CD4-positive, alpha-beta T cell treated with Interleukin-2 at 100 ng/mL for 4 hours (primary cell): ENCODE measurements at regions not wholly inside any gene's neighbourhood (a gene's known extent, or its start where the extent isn't known, plus 50 kb on each side); places are given as distances from the start of the nearest gene placed in this dataset.
"Not testable (repeated sequence)": the region's sequence is repeated elsewhere in the genome, so short reads cannot be mapped to it uniquely, and the experiment has no call there.

Source experiments
- DNase-seq: peaks from one replicate; pipeline ENCODE4 v3.0.0-alpha.2; 2020; ENCODE audit warnings: low spot score

- no peak for DNase-seq
These were observed 91.0 kb upstream of the GNAQ start for GRCh38 chr9:78122631-78123030.

DNA sequence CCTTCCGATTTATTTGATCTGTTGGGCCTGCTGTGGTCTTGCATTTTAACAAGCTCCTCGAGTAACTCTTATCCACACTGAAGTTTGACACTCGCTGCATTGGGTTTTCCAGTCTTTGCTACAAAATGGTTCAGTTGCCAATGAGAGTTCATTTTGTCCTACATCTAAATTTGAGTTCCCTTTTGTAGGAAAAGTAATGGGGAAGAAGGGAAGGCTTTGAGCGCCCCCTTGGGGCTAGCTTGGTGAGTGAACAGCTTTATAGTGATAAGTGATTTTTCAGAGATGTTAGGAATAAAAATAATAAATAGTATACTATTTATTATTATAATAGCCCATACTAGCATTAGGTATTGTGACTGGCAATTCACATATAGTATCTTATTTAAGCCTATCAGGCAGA is 89.9 kb upstream of the GNAQ start:
- peak; percentile 63 for DNase-seq

GRCh38 chr9:78118742-78119473 is 87.3 kb upstream of the GNAQ start:
- peak; percentile 39 for DNase-seq

DNA sequence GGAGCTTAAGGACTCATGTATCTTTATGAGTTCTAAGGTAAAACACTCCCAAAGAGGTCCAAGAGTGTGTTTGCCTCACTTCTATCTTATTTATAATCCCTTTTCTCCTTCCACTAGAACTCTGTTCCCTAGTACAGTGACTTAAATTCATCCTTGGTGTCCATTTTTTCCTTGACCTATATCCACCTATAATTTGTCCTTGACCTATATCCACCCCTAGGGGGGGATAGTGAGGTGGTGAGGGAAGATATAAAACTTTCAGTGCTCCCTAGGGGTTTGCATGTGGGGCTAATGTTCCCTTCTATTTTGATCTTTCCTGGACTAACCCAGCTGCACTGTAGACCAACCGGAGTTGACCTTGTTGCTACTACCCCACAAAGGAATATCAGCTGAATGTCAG is 83.5 kb upstream of the GNAQ start:
- peak; percentile 42 for DNase-seq

DNA sequence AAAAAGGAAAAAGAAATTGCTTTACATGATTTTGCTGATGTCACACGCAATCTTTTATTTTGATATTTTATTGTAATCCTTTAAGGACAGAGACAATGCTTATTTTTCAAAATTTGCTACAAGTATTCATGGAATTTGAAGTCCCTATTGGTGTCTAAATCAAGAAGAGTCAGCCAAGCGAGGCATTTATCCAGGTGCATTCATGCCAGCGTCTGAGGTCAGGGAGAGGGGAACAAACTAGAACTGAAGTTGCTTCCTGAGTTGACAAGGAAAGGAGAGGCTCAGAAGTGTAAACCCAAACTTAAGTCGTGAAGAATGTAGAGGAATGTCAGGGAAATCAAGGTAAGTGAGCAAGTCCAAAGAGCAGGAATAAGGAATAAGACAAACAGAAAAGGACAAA is 83.0 kb upstream of the GNAQ start:
- DNase-seq = no peak

DNA sequence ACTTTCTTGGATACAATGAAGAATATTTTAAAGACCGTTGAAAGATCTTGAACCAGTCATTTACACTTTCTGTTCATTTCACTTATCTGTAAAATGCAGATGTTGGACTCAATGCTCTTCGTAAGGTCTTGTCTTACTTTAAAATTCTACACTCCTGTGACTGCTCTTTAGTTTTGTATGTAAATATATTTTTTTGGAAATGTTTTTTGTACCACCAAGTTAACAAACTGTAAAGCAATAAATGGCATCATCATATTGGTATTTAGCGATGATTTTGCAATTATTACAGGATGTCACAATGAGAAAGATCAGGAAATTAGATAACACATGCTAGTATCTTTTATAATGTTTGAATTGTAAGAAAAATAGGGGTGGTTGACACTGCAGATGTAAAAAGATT is 80.8 kb upstream of the GNAQ start:
- DNase-seq = no peak

- DNase-seq = no peak
These were observed 80.4 kb upstream of the GNAQ start for GRCh38 chr9:78112004-78112403.

- no peak for DNase-seq
These were observed 77.5 kb upstream of the GNAQ start for GRCh38 chr9:78109075-78109474.

- peak; percentile 9 for DNase-seq
These were observed 75.0 kb upstream of the GNAQ start for GRCh38 chr9:78106586-78106985.

DNA sequence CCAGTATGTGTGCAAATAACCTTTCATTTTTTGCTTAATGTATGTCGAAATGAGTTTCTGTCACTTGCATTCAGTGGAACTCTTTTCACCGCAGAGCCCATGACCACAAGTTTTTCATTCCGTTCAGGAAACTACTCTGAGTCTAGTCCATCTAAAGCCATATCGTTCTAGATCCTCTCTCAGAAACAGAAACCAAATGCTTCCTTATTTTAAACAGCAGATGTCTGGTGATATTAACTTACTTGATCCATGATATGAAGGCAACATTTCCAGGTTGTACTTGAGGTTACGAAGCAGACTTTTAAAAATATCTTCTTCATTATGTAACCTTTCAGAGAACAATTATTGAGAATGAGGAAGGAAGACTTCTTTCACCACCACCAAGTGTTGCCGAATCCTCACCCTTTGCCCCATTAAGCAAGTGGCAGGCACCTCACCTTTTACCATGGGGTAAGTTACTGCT is 72.4 kb upstream of the GNAQ start:
- peak; percentile 19 for DNase-seq

DNA sequence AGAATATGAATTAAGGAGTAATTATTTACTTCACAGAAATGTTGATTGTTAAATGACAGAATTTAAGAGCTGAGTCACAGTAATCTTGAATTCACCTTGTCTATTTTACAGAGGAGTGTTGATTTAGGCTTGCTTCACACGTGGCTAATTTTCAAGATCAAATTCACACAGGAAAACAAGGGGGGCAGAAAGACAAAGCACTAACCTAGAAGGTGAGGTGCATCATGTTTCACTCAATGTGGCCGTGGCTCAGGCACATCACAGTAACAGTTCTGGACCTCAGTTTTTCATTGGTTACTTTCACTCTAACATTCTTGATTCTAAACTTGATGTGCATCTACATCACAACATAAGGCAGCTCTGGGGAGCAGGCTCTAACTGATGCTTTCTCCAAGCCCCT is 69.6 kb upstream of the GNAQ start:
- DNase-seq = no peak

DNA sequence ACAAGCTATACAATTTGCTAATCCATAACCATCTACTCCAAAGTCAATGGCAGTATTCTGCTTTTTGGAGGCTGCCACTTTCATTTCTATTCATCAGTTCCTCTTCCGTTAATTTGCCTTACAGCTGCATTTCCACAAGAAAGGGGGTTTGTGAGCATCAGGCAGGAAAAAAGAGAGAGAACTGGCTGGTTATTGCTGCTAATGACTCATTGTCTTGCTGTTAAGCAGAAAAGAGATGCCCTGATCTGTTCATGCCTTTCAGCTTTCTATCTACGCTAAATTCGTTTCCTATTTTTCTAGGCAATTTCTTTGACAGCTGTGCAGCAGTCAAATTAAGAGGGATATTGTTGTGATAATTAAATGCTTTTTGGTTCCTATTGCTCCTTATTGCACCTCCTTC is 65.9 kb upstream of the GNAQ start:
- DNase-seq = peak; percentile 5

- DNase-seq = no peak
These were observed 60.1 kb upstream of the GNAQ start for GRCh38 chr9:78091731-78092130.

DNA sequence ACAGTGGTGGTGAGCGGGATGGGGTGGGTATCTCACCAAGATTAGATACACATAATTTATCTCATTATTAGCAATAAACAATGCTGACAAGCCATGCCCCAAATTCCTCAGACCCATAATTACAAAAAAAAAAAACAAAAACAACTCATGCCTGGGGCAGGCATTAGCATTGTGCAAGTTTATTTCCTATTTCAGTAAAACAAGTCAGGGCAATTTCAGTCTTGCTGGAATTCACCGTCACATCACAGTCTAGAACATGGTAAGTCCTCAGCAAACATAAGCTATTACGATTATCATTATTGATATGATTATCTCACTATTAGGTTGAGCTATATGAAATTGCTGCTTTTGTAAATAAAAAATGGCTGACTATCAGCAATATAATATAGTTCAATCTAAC is 57.5 kb upstream of the GNAQ start:
- DNase-seq = no peak

- not testable (repeated sequence) for DNase-seq
These were observed 56.6 kb upstream of the GNAQ start for GRCh38 chr9:78088190-78088589.
